Activated naive CD4-positive, alpha-beta T cell treated with anti-CD3 and anti-CD28 coated beads, Interleukin-2, amount 50 U/mL, for 72 hours (primary cell): ENCODE measurements at regions not wholly inside any gene's neighbourhood (a gene's known extent, or its start where the extent isn't known, plus 50 kb on each side); places are given as distances from the start of the nearest gene placed in this dataset.

Experiments used
- ATAC-seq, 2 donors: fragments of 150-1000 bp; cut with Tn5 transposase; 2 replicates each; pipeline ENCODE4 v1.10.0; 2021; ENCODE audit warnings: mild to moderate bottlenecking in 2 of 2, moderate library complexity in 2 of 2
- DNase-seq, 2 donors: peaks; one replicate each; pipeline ENCODE4 v3.0.0; 2021 to 2022; ENCODE audit warnings: low spot score in 2 of 2
- H3K27ac Mint-ChIP-seq, 2 donors: one replicate each; pipeline ENCODE4 v1.8.0; 2022; ENCODE audit warnings: mild to moderate bottlenecking in 2 of 2, mixed read lengths in 2 of 2
- H3K36me3 Mint-ChIP-seq, 2 donors: one replicate each; pipeline ENCODE4 v1.8.0; 2022; ENCODE audit warnings: mixed read lengths in 2 of 2
- H3K9me3 Mint-ChIP-seq, 2 donors: one replicate each; pipeline ENCODE4 v1.8.0; 2022; ENCODE audit warnings: mixed read lengths in 2 of 2

DNA sequence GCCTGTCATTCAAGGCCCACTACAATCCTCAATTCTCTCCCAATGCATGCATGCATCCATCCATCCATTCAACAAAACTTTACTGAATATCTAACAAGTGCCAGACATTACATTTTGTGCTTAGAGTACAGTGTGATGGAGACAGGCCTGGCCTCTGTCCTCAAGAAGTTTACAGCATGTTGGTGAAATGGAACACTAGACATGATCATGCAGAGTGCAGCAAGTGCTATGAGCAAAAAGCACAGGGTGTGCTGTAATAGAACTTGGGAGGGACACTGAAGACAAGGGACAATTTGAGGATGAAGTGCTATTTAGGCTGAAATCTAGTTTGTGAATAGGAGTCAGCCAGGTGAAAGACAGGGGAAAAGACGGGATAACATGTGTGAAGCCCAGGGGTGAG, 347.8 kb downstream of the PTEN start:
- no peak for ATAC-seq
- peaks cover 0 to 7% of the 10 kb centered on the region in 2 donors for H3K36me3 Mint-ChIP-seq
- peak overlapping the region in 1 of 2 donors; percentile 6 for H3K27ac Mint-ChIP-seq
- peaks cover 0 to 5% of the 10 kb centered on the region in 2 donors for H3K9me3 Mint-ChIP-seq
- DNase-seq, result no peak

DNA sequence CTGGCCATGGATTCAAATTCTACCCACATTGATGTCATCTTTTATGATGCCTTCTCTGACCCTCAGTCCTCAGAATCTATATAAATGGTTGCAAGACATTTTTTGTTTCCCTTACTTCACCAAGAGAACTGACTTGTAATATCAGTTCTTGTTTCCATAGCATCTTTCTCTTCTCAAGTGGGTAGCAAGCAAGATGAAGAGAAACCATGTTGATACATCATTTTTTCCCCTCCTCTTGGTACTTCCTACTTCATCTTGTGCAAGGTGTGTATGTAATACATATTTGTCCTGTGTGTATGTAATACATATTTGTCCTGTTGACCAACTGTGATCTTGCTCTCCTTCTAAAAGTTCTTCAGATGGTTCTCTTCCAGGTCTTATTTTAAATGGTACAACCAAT, 348.6 kb downstream of the PTEN start:
- Mint-ChIP-seq H3K27ac (no peak overlapping the region), H3K36me3 (peaks cover 0 to 7% of the 10 kb centered on the region in 2 donors), H3K9me3 (peaks cover 0 to 5% of the 10 kb centered on the region in 2 donors)
- DNase-seq (no peak), ATAC-seq (no peak)

DNA sequence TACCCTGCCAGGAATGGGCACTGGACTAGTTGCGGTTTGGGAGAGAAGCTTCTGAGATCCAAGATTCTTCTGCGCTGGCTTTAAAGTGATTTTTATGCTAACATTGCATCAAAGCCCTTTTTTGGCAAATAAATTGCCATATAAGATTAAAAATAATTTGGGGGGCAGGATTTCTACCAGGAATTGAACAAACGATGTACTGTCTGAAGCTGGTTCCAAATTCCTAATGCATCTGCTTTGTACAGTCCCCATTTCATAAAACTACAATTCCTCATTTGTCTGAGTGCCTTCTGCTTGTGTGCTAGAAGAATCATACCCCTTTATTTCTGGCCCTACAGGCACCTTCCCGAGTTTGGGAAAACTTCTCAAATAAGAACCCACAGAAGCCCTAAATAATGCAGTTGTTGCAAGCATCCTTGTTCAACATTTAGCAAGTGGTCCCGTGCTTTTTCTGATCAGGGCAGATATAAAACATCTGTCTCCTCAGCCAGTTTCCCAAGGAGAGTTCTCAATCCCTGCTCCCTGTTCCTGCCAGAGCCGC, 349.7 kb downstream of the PTEN start:
- DNase-seq, result no peak
- Mint-ChIP-seq H3K9me3 (peaks cover 0 to 5% of the 10 kb centered on the region in 2 donors), H3K36me3 (peaks cover 0 to 7% of the 10 kb centered on the region in 2 donors), H3K27ac (no peak overlapping the region)
- no peak for ATAC-seq

- peaks cover 0 to 5% of the 10 kb centered on the region in 2 donors for H3K9me3 Mint-ChIP-seq
- no peak for DNase-seq
- ATAC-seq, result no peak
- no peak overlapping the region for H3K27ac Mint-ChIP-seq
- H3K36me3 Mint-ChIP-seq, result peaks cover 0 to 7% of the 10 kb centered on the region in 2 donors
Measured at GRCh38 chr10:88216976-88217375, 353.6 kb downstream of the PTEN start.

GRCh38 chr10:88218362-88218761, 354.9 kb downstream of the PTEN start:
- Mint-ChIP-seq H3K27ac (no peak overlapping the region), H3K9me3 (no peaks in the 10 kb centered on the region), H3K36me3 (peaks cover 0 to 7% of the 10 kb centered on the region in 2 donors)
- DNase-seq, result no peak
- no peak for ATAC-seq

DNA sequence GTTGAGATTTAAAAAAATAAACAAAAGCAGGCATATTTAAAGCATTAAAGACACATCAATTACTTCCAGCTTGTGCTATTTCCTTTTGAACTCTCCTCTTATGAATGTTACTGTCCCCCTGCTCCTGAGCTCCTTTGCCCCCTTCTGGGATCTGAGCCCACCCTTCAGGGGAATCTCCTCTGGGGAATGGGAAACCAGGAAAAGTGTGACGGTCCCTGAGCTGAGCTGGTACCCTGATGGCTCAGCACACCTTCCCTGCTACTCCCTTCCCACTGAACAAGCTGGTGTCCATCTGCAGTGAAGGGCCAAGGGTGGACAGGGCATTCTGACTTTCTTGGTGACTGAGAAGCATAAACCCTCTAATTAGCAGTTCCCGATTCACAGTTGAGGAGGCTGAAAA, 356.3 kb downstream of the PTEN start:
- no peaks in the 10 kb centered on the region for H3K9me3 Mint-ChIP-seq
- DNase-seq (no peak), ATAC-seq (no peak)
- H3K36me3 Mint-ChIP-seq, result no peaks in the 10 kb centered on the region
- no peak overlapping the region for H3K27ac Mint-ChIP-seq

DNA sequence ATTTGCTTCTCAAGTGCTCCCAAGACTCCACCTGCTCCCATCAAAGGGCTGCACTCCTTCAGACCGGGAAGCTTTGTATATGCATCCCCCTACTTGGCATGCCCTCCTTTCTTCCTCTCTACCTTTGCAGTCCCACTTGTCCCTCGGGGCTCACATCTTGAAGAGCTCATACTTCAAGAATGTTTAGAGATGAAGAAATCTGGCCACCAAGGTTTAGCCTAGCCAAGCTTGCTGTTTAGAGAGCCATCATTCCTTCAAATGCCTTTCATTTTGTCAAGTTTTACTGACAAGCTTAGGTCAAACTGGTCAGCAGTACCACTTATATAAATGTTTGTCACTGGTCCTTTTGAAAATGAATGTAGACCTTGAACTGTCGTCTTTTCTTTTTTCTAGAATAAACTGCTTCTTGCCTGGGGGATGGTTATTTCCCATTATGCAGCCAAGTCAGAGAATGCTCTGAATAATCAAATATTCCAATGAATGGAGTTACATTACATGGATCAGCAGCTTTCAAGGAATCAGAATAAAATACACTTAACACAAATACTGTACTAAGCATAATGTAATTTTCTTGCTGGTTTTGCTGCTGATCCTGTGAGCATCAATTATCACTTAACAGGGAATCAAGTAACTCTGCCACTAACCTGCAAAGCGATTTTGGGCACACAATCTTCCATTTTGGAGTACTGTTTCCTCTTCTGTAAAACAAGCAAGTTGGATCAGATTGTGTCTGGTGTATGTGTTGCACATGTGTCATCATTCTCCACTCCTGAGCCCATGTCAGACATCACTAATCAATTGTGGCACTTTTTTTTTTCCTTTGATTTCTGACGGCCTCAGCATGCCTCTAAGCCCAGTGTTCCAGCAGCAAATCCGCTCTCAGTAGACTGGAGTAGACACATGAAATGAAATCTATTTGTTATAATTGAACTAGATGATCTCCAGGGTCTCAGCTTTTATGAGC, 357.9 kb downstream of the PTEN start:
- ATAC-seq (no peak), DNase-seq (no peak)

DNA sequence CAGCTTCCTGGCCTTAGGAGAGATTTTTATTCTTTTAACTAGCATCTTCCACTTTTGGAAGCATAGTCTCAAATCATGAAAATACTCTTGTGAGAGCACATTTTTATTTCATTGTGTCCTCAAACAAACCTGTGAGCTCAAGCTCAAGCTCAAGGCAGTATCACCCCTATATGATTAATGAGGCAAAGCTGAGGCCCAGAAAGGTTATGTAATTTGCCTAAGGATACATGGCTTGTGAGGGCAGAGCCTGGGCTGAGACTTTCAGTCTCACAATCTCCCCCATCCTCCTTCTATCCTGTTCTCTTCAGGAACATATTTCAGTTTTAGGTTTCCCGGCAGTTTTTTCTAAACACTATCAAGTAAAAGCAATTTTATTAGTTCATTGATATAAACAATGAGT, 359.5 kb downstream of the PTEN start:
- H3K36me3 Mint-ChIP-seq, result no peaks in the 10 kb centered on the region
- no peak overlapping the region for H3K27ac Mint-ChIP-seq

More for the DNA sequence above, 357.9 kb downstream of the PTEN start:
- Mint-ChIP-seq H3K9me3 (no peaks in the 10 kb centered on the region), H3K27ac (no peak overlapping the region), H3K36me3 (no peaks in the 10 kb centered on the region)

More for the DNA sequence above, 359.5 kb downstream of the PTEN start:
- no peaks in the 10 kb centered on the region for H3K9me3 Mint-ChIP-seq
- ATAC-seq, result no peak
- no peak for DNase-seq
